ENCODE measurements at regions not wholly inside any gene's neighbourhood (a gene's known extent, or its start where the extent isn't known, plus 50 kb on each side); places are given as distances from the start of the nearest gene placed in this dataset.

DNA sequence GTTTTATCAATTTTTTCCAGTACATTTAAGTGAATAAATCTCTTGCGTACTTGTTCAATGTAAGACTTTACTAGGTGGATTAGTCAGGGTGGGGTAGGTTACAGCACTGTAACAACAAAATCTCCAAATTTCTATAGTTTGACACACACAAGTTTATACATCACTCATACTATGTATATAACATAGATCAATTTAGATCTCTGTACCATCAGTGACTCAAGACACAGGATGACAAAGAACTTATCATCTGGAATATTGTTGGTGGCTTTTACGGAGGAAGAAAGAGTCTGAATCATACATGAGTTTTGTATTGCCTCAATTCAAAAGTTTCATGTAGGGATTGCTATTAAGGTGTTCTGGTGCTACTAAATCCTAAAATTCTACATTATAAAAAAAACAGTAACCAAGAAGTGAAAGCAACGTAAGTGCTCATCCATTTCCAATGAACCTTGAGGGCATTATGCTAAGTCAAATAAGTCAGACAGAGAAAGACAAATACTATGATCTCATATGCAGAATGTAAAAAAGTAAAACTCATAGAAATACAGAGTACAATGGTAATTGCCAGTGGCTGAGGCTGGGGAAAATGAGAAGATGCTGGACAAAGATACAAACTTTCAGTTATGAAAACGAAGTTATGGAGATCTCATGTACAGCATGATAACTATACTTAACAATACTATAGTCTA is 98.0 kb upstream of the DKK2 start:
- no peaks in the 10 kb centered on the region for H3K27me3 Mint-ChIP-seq (ENCODE audit: insufficient read depth)
- no peak for TF ChIP-seq CTCF (IDR thresholded peaks at IDR 0.05)

DNA sequence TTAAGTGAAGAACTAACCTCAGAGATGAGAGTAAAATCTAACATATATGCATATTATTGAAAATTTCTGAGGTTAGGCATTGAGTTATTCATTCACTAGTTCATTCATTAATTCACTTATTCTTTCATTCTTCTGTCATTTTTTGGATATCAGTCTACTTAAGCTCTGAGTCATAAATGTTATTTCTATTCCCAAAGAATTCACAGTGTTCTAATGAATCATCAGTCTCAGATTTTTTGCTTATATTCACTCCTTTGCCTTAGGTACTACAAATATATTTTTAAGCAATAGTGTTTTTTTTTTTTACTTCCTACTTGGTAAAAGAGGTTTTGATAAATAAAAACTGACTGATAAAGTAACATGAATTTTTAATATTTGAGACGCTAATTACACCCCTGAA is 95.2 kb upstream of the DKK2 start:
- no peak for TF ChIP-seq CTCF (IDR thresholded peaks at IDR 0.05)
- no peaks in the 10 kb centered on the region for H3K36me3 Mint-ChIP-seq (ENCODE audit: low read depth)
- H3K27me3 Mint-ChIP-seq (ENCODE audit: insufficient read depth): no peaks in the 10 kb centered on the region
- no peak overlapping the region for H3K4me3 Mint-ChIP-seq
- peak; percentile 36 for DNase-seq
- no peaks in the 10 kb centered on the region for H3K9me3 Mint-ChIP-seq
- H3K4me1 Mint-ChIP-seq (ENCODE audit: low read depth): peaks cover 78% of the 10 kb centered on the region
- H3K27ac Mint-ChIP-seq: no peak overlapping the region

More for the DNA sequence above, 98.0 kb upstream of the DKK2 start:
- DNase-seq: peak; percentile 3
- peaks cover 51% of the 10 kb centered on the region for H3K4me1 Mint-ChIP-seq (ENCODE audit: low read depth)
- no peak overlapping the region for H3K4me3 Mint-ChIP-seq
- H3K9me3 Mint-ChIP-seq: no peaks in the 10 kb centered on the region
- no peak overlapping the region for H3K27ac Mint-ChIP-seq
- no peaks in the 10 kb centered on the region for H3K36me3 Mint-ChIP-seq (ENCODE audit: low read depth)

GRCh38 chr4:107130157-107130556 is 94.0 kb upstream of the DKK2 start:
- peak; percentile 7 for DNase-seq

GRCh38 chr4:107129611-107130010 is 93.5 kb upstream of the DKK2 start:
- no peak for DNase-seq
- Mint-ChIP-seq H3K36me3 (ENCODE audit: low read depth) (no peaks in the 10 kb centered on the region), H3K27ac (no peak overlapping the region), H3K4me1 (ENCODE audit: low read depth) (peaks cover 86% of the 10 kb centered on the region), H3K27me3 (ENCODE audit: insufficient read depth) (no peaks in the 10 kb centered on the region), H3K4me3 (no peak overlapping the region), H3K9me3 (no peaks in the 10 kb centered on the region)
- no peak for TF ChIP-seq CTCF (IDR thresholded peaks at IDR 0.05)

More at GRCh38 chr4:107130157-107130556, 94.0 kb upstream of the DKK2 start:
- peak overlapping the region; percentile 49 for H3K27ac Mint-ChIP-seq
- no peak for TF ChIP-seq CTCF (IDR thresholded peaks at IDR 0.05)
- H3K9me3 Mint-ChIP-seq: no peaks in the 10 kb centered on the region
- H3K27me3 Mint-ChIP-seq (ENCODE audit: insufficient read depth): no peaks in the 10 kb centered on the region
- peaks cover 86% of the 10 kb centered on the region for H3K4me1 Mint-ChIP-seq (ENCODE audit: low read depth)
- no peaks in the 10 kb centered on the region for H3K36me3 Mint-ChIP-seq (ENCODE audit: low read depth)
- peak overlapping the region; percentile 58 for H3K4me3 Mint-ChIP-seq

DNA sequence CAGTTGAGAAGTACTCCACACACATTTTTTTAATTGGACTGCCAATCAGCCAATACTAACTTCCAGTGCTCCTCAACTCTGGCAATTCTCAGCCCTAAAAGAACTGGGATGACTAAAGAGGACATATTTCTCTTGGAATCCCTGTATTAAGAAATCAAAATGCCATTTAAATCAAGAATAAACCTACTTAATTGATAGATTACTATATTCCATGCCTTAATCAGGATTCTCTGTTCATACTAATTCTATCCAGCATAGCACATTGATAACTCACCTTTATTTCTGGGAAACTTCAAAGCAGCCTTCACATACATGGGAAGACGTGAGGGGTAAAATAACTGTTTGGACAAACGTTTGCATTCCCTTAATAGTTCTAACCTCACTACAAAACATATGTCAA is 93.0 kb upstream of the DKK2 start:
- Mint-ChIP-seq H3K4me1 (ENCODE audit: low read depth) (peaks cover 81% of the 10 kb centered on the region), H3K4me3 (no peak overlapping the region), H3K27ac (no peak overlapping the region), H3K27me3 (ENCODE audit: insufficient read depth) (no peaks in the 10 kb centered on the region), H3K9me3 (no peaks in the 10 kb centered on the region), H3K36me3 (ENCODE audit: low read depth) (no peaks in the 10 kb centered on the region)
- no peak for TF ChIP-seq CTCF (IDR thresholded peaks at IDR 0.05)
- no peak for DNase-seq
